Left lung (tissue), 4 donors: ENCODE measurements at regions not wholly inside any gene's neighbourhood (a gene's known extent, or its start where the extent isn't known, plus 50 kb on each side); places are given as distances from the start of the nearest gene placed in this dataset.

ENCODE experiments used
- ATAC-seq: fragments of 200-7000 bp; cut with Tn5 transposase; one replicate; pipeline ENCODE4 v1.9.1; 2020; ENCODE audit warnings: moderate library complexity
- DNase-seq, 4 donors: peaks; one replicate each; pipeline ENCODE4 v3.0.0-alpha.2; 2013 to 2020
- H3K27ac ChIP-seq, 2 donors: fragments of 200-600 bp; sonication (generic) in 1 of 2; one replicate each; pipeline versions ENCODE4 v1.5.0 to v1.8.0; 2020 to 2021
- H3K27me3 ChIP-seq, 2 donors: fragments of 200-600 bp; sonication (generic) in 1 of 2; one replicate each; pipeline versions ENCODE4 v1.5.0 to v1.8.0; 2020 to 2021
- H3K36me3 ChIP-seq, 2 donors: fragments of 200-600 bp; sonication (generic) in 1 of 2; one replicate each; pipeline versions ENCODE4 v1.5.0 to v1.8.0; 2020 to 2021
- H3K4me1 ChIP-seq, 2 donors: fragments of 200-600 bp; one replicate each; pipeline ENCODE4 v1.8.0; 2021
- H3K4me3 ChIP-seq, 2 donors: fragments of 200-600 bp; sonication (generic) in 1 of 2; one replicate each; pipeline versions ENCODE4 v1.5.0 to v1.8.0; 2020 to 2021; ENCODE audit warnings: mild to moderate bottlenecking in 1 of 2
- H3K9me3 ChIP-seq, 2 donors: fragments of 200-600 bp; sonication (generic) in 1 of 2; one replicate each; pipeline versions ENCODE4 v1.5.0 to v1.8.0; 2020 to 2021
- intact Hi-C, 2 donors: fragments of 100-400 bp; cut with DNase I; formaldehyde crosslinking; loops; one replicate each; pipeline versions ENCODE4 v1.11.2 to v1.14.2; 2022
- TF ChIP-seq, protein P1 (sequence below), 2 donors: fragments of 200-600 bp; sonication (generic) in 1 of 2; IDR thresholded peaks; one replicate each; pipeline versions ENCODE4 v1.5.0 to v1.8.0; 2021; ENCODE audit warnings: antibody characterized with exemption in 2 of 2
- donor health status: DM: no; HTN: yes; CAD: no.
- donor health status: DM: no; HTN: no; CAD: no.

DNA sequence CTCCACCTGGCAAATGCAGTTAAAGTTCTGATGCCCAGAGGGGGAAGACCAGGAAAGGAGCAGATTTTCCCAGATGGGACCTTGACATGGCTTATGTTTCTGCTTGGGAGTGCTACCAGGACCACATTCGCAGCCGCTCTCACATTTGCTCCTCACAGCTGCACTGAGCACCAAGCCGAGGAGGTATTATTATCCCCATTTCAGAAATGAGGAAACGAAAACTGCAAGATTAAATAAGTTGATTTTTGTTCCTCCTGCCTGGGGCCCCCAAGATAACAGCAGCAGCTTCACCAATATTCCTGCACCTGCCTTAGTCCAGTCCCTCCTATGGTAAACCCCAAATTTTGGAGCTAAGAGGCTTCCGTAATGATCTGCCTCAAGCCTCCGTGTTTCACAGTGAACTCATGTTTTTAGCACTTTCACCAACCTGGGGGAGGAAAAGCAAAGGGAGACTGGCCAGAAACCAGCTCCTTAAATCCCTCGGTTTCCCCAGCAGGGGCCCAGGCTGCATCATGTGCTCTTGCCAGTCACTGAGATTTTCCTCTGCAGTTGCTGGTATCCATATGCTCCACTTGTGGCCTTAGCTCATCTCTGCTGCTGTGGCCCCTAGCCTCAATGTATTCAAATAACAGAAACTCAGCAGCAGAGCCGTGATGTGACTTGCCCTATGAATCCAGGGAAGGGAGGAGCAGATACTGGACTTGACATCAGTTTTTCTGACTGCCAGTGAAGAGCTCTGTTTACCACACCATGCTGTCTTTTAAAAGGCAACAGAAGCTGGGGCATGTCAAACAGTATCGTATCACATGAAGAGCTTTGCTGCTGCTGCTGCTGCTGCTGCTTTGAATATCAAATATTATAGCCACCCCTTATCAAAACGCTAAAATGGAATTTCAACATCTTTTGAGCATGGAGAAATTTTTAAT is 95.5 kb upstream of the KLHL13 start:
- ATAC-seq (no peak), DNase-seq (no peak)
- Histone ChIP-seq H3K27ac (no peak overlapping the region), H3K4me1 (no peaks in the 10 kb centered on the region), H3K9me3 (no peaks in the 10 kb centered on the region), H3K4me3 (no peak overlapping the region), H3K27me3 (peaks cover 0 to 5% of the 10 kb centered on the region in 2 donors), H3K36me3 (no peaks in the 10 kb centered on the region)
- intact Hi-C loops, result no loop called here
- TF ChIP-seq, protein P1, sequence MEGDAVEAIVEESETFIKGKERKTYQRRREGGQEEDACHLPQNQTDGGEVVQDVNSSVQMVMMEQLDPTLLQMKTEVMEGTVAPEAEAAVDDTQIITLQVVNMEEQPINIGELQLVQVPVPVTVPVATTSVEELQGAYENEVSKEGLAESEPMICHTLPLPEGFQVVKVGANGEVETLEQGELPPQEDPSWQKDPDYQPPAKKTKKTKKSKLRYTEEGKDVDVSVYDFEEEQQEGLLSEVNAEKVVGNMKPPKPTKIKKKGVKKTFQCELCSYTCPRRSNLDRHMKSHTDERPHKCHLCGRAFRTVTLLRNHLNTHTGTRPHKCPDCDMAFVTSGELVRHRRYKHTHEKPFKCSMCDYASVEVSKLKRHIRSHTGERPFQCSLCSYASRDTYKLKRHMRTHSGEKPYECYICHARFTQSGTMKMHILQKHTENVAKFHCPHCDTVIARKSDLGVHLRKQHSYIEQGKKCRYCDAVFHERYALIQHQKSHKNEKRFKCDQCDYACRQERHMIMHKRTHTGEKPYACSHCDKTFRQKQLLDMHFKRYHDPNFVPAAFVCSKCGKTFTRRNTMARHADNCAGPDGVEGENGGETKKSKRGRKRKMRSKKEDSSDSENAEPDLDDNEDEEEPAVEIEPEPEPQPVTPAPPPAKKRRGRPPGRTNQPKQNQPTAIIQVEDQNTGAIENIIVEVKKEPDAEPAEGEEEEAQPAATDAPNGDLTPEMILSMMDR (IDR thresholded peaks at IDR 0.05), result no peak

DNA sequence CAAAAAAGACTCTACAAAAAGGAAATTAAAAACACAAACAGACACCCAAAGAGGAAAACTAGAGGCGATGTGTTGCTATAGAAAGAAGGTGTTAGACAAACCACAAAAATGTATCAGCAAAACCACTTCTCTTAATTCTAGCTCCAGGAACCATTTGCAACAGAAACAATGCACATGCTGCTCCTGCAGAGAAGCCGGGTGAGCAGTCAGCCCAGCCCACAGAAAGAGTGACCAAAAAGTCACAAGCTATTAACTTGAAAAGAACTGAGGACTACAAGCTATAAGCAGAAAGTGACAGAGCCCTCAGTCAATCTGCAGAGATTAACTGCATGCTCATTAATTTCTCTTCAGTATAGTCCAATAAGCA is 96.2 kb upstream of the KLHL13 start:
- Histone ChIP-seq H3K27ac (no peak overlapping the region), H3K9me3 (no peaks in the 10 kb centered on the region), H3K4me1 (no peaks in the 10 kb centered on the region), H3K36me3 (no peaks in the 10 kb centered on the region), H3K4me3 (no peak overlapping the region), H3K27me3 (peaks cover 0 to 5% of the 10 kb centered on the region in 2 donors)
- ATAC-seq (no peak), DNase-seq (no peak)
- intact Hi-C loops, result no loop called here
- TF ChIP-seq, protein P1 (IDR thresholded peaks at IDR 0.05), result no peak

DNA sequence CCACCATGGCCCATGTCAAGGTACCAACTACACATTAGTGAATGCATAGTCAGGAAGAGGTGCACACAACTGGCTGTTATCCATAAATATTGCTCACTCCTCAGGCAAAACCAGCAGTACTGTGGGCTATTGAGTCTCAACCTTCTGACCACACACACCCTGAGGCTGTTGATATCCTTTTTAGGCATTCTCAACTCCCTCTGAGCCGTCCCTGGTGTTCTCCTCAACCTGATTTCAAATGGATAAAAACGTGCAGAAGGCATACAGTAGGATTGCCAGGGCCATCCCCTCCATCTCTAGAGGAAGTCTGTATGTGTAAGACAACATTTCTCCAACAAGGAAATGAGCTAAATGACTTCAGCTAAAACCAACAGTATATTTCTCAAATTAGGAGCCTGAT is 98.7 kb upstream of the KLHL13 start:
- Histone ChIP-seq H3K4me3 (no peak overlapping the region), H3K9me3 (no peaks in the 10 kb centered on the region), H3K4me1 (no peaks in the 10 kb centered on the region), H3K27ac (no peak overlapping the region), H3K36me3 (no peaks in the 10 kb centered on the region), H3K27me3 (peaks cover 0 to 5% of the 10 kb centered on the region in 2 donors)
- TF ChIP-seq, protein P1 (IDR thresholded peaks at IDR 0.05), result no peak
- no peak for ATAC-seq
- no peak for DNase-seq
- intact Hi-C loops, result no loop called here

DNA sequence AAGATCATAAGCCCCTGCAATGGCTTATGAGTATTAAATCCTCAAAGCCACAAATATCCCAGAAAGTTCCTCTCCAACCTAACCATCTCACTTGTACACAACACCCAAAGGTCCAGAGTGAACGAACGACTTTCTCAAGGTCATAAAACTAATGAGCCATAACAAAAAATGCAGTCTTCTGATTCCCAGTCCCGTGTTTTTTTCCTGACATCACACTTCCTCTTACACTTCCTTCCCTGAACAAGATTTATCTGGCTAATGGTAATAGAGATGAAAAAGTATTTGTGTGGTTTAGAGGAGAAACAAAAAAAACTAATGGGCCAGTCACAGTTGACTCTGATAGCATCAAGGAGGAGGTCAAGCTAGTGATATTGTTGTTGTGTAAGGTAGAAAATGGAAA is 99.5 kb upstream of the KLHL13 start:
- Histone ChIP-seq H3K9me3 (no peaks in the 10 kb centered on the region), H3K27ac (no peak overlapping the region), H3K27me3 (peaks cover 0 to 2% of the 10 kb centered on the region in 2 donors), H3K4me1 (no peaks in the 10 kb centered on the region), H3K4me3 (no peak overlapping the region), H3K36me3 (no peaks in the 10 kb centered on the region)
- TF ChIP-seq, protein P1 (IDR thresholded peaks at IDR 0.05), result no peak
- ATAC-seq (no peak), DNase-seq (no peak)
- intact Hi-C loops, result no loop called here

DNA sequence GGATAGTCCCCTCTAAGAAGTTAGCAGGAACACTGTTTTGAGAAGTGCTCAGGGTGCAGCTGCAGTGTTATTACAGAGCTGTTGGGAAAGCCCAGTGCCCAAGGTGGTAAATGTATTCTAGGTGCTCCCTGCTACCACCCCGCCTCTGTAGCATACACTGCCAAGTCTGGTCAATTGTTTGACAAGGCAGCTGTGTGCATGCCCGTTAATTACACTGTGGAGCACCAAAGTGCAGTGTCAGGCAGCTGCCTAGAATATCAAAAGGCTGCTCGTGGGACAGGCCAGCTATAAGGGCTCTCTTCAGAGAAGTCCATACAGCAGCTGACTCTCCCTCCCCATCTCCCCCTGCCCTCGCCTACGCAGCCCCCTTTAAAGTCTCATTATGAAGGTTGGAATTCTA is 99.9 kb upstream of the KLHL13 start:
- H3K36me3 ChIP-seq, result no peaks in the 10 kb centered on the region
- TF ChIP-seq, protein P1 (IDR thresholded peaks at IDR 0.05), result no peak
- H3K4me1 ChIP-seq, result no peaks in the 10 kb centered on the region
- no peaks in the 10 kb centered on the region for H3K27me3 ChIP-seq
- intact Hi-C loops, result no loop called here
- no peak overlapping the region for H3K4me3 ChIP-seq
- H3K27ac ChIP-seq, result no peak overlapping the region
- H3K9me3 ChIP-seq, result no peaks in the 10 kb centered on the region
- ATAC-seq (no peak), DNase-seq (no peak)
